ENCODE measurements at regions not wholly inside any gene's neighbourhood (a gene's known extent, or its start where the extent isn't known, plus 50 kb on each side); places are given as distances from the start of the nearest gene placed in this dataset.

DNA sequence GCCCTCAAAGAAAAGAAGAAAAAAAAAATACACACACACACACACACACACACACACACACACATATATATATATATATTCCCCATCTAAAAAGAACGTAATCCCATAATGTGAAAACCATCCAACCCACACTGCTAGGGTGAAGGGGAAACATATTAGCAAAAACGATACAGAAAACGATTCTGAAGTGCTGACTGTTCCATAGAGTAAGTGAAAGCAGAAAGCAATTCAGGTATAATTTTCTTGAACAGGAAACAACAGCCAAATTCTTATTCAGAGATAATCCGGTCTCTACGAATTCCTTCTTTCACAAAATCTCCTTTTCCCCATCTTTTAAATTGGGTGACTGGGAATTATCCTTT is 393.5 kb downstream of the NOVA1 start (continued):
- TF ChIP-seq, protein P1, sequence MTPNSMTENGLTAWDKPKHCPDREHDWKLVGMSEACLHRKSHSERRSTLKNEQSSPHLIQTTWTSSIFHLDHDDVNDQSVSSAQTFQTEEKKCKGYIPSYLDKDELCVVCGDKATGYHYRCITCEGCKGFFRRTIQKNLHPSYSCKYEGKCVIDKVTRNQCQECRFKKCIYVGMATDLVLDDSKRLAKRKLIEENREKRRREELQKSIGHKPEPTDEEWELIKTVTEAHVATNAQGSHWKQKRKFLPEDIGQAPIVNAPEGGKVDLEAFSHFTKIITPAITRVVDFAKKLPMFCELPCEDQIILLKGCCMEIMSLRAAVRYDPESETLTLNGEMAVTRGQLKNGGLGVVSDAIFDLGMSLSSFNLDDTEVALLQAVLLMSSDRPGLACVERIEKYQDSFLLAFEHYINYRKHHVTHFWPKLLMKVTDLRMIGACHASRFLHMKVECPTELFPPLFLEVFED (CRISPR knock-in tag; conservative IDR thresholded peaks at IDR 0.05), result no peak

DNA sequence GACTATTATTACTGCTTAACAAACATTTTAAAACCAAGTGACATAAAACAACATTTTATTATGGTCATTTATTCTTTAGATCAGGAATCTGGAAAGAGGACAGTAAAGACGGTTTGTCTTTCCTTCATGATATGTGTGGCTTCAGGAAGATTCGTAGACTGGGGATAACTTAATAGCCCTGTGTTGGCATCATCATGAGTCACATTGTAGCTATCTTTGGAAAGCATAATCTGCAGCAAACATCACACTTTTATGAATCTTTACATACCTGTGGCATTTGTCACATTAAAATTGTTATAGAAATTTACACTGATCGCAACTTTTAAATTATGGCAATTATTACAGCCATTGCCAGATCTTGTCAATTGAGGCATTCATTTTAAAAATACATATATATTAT is 397.1 kb downstream of the NOVA1 start:
- Histone ChIP-seq H3K4me3 (no peak overlapping the region), H3K36me3 (ENCODE audit: control insufficient read depth, insufficient read depth, low read length) (no peaks in the 10 kb centered on the region), H3K27ac (ENCODE audit: extremely low read depth, low read depth, low read length) (no peak overlapping the region), H3K9me3 (replicated peaks; ENCODE audit: control insufficient read depth, insufficient read depth, low read depth, low read length) (no peaks in the 10 kb centered on the region), H2AFZ (ENCODE audit: low read depth, low read length) (no peak overlapping the region), H4K20me1 (replicated peaks; ENCODE audit: control insufficient read depth, insufficient read depth, low read length) (no peaks in the 10 kb centered on the region), H3K4me2 (ENCODE audit: insufficient read depth, low read length) (no peak overlapping the region), H3K79me2 (ENCODE audit: control insufficient read depth, insufficient read depth, low read length) (no peaks in the 10 kb centered on the region), H3K9ac (ENCODE audit: insufficient read depth in 1 of 2, low read depth in 2 of 2, low read length in 2 of 2) (no peak overlapping the region), H3K9me1 (ENCODE audit: control insufficient read depth, insufficient read depth, low read length) (no peaks in the 10 kb centered on the region), H3K4me1 (replicated peaks in 1 of 2; ENCODE audit: control insufficient read depth in 2 of 2, insufficient read depth in 2 of 2, low read length in 2 of 2) (no peaks in the 10 kb centered on the region), H3K27me3 (ENCODE audit: control insufficient read depth in 2 of 2, insufficient read depth in 2 of 2, low read length in 2 of 2) (no peaks in the 10 kb centered on the region)
- BruUV-seq (replicated peaks), result no TSS peak
- ATAC-seq (no peak), FAIRE-seq (no peak), DNase-seq (ENCODE audit: extremely low read depth in 1 of 4, low spot score in 3 of 4) (no peak)
- in situ Hi-C loops (cut with MboI), result no loop called here
- WGBS (ENCODE audit: insufficient coverage, low coverage, missing lambda C conversion rate), result 0% methylated on average over 3 of the region's 3 CpGs
- CTCF ChIA-PET (ENCODE audit: low intra/inter-chr PET ratio), result no interaction called here
- intact Hi-C loops (cut with micrococcal nuclease), result no loop called here
- TF ChIP-seq POLR2A (conservative IDR thresholded peaks at IDR 0.05) (no peak), SMAD1 (IDR thresholded peaks at IDR 0.05; ENCODE audit: low read depth, low read length, partially characterized antibody) (no peak)
- POLR2A ChIA-PET, result interaction anchor here (0.6 kb wide), 1 partner anchor 10 kb away, joined by 3 read pairs; no protein-coding TSS in a partner anchor

Data from K562 (cell line).